HL-60 (cell line): ENCODE measurements at regions not wholly inside any gene's neighbourhood (a gene's known extent, or its start where the extent isn't known, plus 50 kb on each side); places are given as distances from the start of the nearest gene placed in this dataset.

Experiments used
- DNase-seq, 2 experiments: peaks; one replicate each; pipeline ENCODE4 v3.0.0-alpha.2; 2010 to 2020; ENCODE audit warnings: low read depth in 1 of 2, low spot score in 1 of 2
- H3K27ac ChIP-seq: fragments of 250-450 bp; sonication (Bioruptor Pico); replicated peaks from 2 replicates; pipeline ENCODE4 v1.5.1; 2020; ENCODE audit warnings: mild to moderate bottlenecking, moderate library complexity
- H3K27me3 ChIP-seq: fragments of 250-450 bp; sonication (Bioruptor Pico); 2 replicates; pipeline ENCODE4 v1.5.1; 2021; ENCODE audit warnings: mild to moderate bottlenecking, moderate library complexity; ENCODE audit not compliant: insufficient read depth, poor library complexity, severe bottlenecking
- H3K4me3 ChIP-seq: replicated peaks from 2 replicates; pipeline ENCODE4 v1.5.1; 2011; ENCODE audit warnings: mild to moderate bottlenecking, control low read depth, low read length; ENCODE audit not compliant: insufficient read depth
- GABPA ChIP-seq: IDR thresholded peaks from 2 replicates; pipeline ENCODE4 v1.6.1; 2012; ENCODE audit warnings: low read depth
- POLR2AphosphoS5 ChIP-seq: IDR thresholded peaks from 2 replicates; pipeline ENCODE4 v1.6.1; 2012; ENCODE audit warnings: low read depth
- SPI1 ChIP-seq: IDR thresholded peaks from 2 replicates; pipeline ENCODE4 v1.6.1; 2012; ENCODE audit warnings: low read depth, mild to moderate bottlenecking, borderline replicate concordance
- TF ChIP-seq, protein P1 (sequence below): IDR thresholded peaks from one replicate; pipeline ENCODE4 v1.5.1; 2011; ENCODE audit warnings: low read length, control low read depth, inconsistent platforms; ENCODE audit not compliant: insufficient read depth
- TF ChIP-seq, protein P2 (sequence below): IDR thresholded peaks from 2 replicates; pipeline ENCODE4 v1.6.1; 2012; ENCODE audit warnings: low read depth; ENCODE audit not compliant: insufficient replicate concordance

DNA sequence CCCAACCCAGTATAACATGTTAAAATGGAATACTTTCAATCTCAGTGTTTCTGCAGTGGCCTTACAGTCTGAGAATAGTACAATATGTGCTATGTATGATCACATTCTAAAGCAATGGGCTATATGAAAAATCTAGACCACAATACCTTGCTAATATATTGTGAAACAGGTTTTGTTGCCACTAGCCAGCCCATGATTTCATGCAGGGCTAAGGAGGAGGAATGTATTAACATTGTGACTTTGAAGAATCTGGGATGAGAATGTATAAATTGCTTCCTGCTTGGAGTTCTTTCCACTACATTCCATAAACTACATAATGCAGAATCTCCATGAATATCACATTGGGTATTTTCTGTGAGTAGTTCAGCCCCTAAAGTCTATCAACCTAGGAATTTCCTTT, 935.4 kb upstream of the GRIA3 start:
- no peak for DNase-seq
- TF ChIP-seq, protein P1, sequence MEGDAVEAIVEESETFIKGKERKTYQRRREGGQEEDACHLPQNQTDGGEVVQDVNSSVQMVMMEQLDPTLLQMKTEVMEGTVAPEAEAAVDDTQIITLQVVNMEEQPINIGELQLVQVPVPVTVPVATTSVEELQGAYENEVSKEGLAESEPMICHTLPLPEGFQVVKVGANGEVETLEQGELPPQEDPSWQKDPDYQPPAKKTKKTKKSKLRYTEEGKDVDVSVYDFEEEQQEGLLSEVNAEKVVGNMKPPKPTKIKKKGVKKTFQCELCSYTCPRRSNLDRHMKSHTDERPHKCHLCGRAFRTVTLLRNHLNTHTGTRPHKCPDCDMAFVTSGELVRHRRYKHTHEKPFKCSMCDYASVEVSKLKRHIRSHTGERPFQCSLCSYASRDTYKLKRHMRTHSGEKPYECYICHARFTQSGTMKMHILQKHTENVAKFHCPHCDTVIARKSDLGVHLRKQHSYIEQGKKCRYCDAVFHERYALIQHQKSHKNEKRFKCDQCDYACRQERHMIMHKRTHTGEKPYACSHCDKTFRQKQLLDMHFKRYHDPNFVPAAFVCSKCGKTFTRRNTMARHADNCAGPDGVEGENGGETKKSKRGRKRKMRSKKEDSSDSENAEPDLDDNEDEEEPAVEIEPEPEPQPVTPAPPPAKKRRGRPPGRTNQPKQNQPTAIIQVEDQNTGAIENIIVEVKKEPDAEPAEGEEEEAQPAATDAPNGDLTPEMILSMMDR: no peak
- TF ChIP-seq GABPA (no peak), POLR2AphosphoS5 (no peak), SPI1 (no peak)
- TF ChIP-seq, protein P2, sequence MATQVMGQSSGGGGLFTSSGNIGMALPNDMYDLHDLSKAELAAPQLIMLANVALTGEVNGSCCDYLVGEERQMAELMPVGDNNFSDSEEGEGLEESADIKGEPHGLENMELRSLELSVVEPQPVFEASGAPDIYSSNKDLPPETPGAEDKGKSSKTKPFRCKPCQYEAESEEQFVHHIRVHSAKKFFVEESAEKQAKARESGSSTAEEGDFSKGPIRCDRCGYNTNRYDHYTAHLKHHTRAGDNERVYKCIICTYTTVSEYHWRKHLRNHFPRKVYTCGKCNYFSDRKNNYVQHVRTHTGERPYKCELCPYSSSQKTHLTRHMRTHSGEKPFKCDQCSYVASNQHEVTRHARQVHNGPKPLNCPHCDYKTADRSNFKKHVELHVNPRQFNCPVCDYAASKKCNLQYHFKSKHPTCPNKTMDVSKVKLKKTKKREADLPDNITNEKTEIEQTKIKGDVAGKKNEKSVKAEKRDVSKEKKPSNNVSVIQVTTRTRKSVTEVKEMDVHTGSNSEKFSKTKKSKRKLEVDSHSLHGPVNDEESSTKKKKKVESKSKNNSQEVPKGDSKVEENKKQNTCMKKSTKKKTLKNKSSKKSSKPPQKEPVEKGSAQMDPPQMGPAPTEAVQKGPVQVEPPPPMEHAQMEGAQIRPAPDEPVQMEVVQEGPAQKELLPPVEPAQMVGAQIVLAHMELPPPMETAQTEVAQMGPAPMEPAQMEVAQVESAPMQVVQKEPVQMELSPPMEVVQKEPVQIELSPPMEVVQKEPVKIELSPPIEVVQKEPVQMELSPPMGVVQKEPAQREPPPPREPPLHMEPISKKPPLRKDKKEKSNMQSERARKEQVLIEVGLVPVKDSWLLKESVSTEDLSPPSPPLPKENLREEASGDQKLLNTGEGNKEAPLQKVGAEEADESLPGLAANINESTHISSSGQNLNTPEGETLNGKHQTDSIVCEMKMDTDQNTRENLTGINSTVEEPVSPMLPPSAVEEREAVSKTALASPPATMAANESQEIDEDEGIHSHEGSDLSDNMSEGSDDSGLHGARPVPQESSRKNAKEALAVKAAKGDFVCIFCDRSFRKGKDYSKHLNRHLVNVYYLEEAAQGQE: no peak
- Histone ChIP-seq H3K4me3 (no peak overlapping the region), H3K27ac (no peak overlapping the region), H3K27me3 (no peaks in the 10 kb centered on the region)

- Histone ChIP-seq H3K4me3 (no peak overlapping the region), H3K27me3 (no peaks in the 10 kb centered on the region), H3K27ac (no peak overlapping the region)
- TF ChIP-seq POLR2AphosphoS5: no peak
- TF ChIP-seq, protein P2: no peak
- TF ChIP-seq SPI1: no peak
- TF ChIP-seq, protein P1: no peak
- no peak for TF ChIP-seq GABPA
- no peak for DNase-seq
These were observed 931.6 kb upstream of the GRIA3 start for GRCh38 chrX:122252454-122252853.

DNA sequence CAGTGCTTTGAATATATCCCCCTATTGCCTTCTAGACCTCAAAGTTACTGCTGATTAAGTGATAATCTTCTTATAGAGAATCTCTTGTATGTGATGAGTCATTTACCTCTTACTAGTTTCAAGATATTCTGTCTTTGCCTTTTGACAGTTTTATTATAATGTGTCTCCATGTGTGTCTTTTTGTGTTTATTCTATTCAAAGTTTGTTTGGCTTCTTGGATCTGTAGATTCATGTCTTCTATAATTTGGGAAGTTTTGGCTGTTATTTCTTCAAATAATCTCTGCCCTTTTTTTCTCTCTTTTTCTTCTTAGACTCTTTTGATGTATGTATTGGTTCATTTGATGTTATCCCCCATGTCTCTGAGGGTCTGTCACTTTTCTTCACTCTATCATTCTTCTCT, 915.7 kb upstream of the GRIA3 start:
- Histone ChIP-seq H3K4me3 (no peak overlapping the region), H3K27ac (no peak overlapping the region), H3K27me3 (no peaks in the 10 kb centered on the region)
- TF ChIP-seq SPI1 (no peak), POLR2AphosphoS5 (no peak), GABPA (no peak)
- DNase-seq: no peak

GRCh38 chrX:122269243-122269781, 914.8 kb upstream of the GRIA3 start:
- TF ChIP-seq POLR2AphosphoS5 (no peak), GABPA (no peak), SPI1 (no peak)
- TF ChIP-seq, protein P2: no peak
- TF ChIP-seq, protein P1: no peak
- Histone ChIP-seq H3K27ac (no peak overlapping the region), H3K4me3 (no peak overlapping the region), H3K27me3 (no peaks in the 10 kb centered on the region)
- no peak for DNase-seq
